GM20000 (cell line): ENCODE measurements at regions not wholly inside any gene's neighbourhood (a gene's known extent, or its start where the extent isn't known, plus 50 kb on each side); places are given as distances from the start of the nearest gene placed in this dataset.

Experiments
- DNase-seq: peaks from one replicate; pipeline ENCODE4 v3.0.0; 2012; ENCODE audit warnings: low spot score
- TF ChIP-seq, protein P1 (sequence below): IDR thresholded peaks from 2 replicates; pipeline ENCODE4 v1.5.1; 2012; ENCODE audit warnings: mild to moderate bottlenecking, control low read depth; ENCODE audit errors: extremely low read depth, missing control alignments

DNA sequence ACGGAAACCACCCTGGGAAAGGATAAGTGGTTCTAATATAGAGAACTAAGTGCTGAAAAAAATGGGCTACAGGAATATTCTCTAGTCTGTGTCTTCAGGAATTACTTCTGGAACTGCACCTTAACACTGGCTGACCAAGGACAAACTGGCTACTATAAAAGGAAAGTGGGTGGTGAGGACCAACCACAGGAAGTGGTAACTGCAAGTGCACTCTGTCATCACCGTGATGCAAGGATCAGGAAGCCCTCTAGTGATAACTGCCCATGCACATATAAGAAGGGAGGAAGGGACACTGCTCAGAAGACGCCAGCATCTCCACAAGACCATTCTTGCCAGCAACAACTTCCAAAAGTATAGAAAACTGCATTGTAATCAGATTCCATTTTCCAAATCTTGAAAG is 424.4 kb upstream of the RGPD4 start:
- TF ChIP-seq, protein P1, sequence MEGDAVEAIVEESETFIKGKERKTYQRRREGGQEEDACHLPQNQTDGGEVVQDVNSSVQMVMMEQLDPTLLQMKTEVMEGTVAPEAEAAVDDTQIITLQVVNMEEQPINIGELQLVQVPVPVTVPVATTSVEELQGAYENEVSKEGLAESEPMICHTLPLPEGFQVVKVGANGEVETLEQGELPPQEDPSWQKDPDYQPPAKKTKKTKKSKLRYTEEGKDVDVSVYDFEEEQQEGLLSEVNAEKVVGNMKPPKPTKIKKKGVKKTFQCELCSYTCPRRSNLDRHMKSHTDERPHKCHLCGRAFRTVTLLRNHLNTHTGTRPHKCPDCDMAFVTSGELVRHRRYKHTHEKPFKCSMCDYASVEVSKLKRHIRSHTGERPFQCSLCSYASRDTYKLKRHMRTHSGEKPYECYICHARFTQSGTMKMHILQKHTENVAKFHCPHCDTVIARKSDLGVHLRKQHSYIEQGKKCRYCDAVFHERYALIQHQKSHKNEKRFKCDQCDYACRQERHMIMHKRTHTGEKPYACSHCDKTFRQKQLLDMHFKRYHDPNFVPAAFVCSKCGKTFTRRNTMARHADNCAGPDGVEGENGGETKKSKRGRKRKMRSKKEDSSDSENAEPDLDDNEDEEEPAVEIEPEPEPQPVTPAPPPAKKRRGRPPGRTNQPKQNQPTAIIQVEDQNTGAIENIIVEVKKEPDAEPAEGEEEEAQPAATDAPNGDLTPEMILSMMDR, result no peak
- no peak for DNase-seq

DNA sequence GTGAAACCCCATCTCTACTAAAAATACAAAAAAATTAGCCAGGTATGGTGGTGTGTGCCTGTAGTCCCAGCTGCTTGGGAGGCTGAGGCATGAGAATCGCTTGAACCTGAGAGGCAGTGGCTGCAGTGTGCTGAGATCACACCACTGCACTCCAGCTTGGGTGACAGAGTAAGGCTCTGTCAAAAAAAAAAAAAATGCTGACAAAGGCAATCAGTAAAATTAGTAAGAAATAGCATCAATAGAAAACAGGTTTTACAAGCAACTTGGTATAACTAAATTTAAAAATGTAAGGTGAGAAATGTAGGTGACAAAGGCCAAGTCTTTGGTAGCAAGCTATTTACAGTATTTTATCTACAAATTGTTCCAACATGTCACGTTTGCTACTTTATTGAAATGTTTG is 421.4 kb upstream of the RGPD4 start:
- no peak for DNase-seq
- TF ChIP-seq, protein P1, result no peak

DNA sequence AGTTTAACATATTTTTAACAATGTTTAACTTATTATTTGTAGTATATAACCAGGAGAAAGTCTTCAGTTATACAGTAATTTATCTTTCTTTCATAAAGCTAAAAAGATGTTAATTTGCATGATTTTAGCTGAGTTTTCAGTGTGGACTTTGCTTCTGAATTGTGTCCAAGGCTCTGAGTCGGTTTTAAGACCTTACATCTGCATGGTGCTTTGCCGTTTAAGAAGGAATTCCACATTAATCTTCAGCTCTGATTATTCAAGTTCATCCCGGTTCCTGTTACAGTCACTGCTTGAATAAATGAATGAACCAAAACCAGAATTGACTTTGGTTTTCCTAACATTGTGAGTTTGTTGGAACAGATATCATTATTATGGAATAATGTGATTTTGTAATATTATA is 419.7 kb upstream of the RGPD4 start:
- no peak for DNase-seq
- TF ChIP-seq, protein P1, result no peak

DNA sequence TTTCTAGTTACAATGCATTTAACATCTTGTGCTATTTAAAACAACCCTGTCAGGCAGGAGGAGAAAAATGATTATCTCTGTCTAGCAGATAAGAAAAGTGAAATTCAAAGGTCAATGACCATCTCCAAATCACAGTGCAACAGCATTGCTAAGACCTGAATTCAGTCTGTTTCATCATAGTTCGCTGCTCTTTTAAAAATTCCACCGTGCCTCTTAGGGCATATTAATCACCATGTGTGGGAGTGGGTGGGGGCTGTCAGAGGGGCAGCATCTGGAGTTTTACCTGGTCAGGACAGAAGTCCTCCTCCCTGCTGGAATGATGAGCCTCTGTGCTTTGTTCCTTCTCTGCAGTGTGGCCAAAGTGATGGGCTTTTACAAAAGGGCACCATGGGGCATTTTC is 418.7 kb upstream of the RGPD4 start:
- DNase-seq, result no peak
- TF ChIP-seq, protein P1, result no peak

DNA sequence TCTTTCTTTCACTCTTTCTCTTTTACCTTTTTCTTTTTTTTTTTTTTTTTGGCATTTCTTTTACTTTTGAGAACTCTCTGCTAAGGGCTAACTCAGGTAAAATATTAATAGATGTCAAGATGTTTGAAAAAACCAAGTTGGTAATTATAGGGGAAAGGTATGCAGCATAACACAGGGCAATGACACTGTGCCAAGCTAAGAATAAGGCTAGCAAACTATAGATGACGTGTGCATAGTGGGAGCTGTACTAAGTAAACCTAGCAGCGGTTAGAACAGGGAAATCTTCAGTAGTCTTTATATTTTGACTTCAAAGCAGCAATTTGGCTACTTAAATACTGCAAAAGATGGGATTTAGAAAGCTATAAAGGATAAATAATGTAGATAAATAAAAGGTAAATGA is 415.4 kb upstream of the RGPD4 start:
- TF ChIP-seq, protein P1, result no peak
- DNase-seq, result no peak

DNA sequence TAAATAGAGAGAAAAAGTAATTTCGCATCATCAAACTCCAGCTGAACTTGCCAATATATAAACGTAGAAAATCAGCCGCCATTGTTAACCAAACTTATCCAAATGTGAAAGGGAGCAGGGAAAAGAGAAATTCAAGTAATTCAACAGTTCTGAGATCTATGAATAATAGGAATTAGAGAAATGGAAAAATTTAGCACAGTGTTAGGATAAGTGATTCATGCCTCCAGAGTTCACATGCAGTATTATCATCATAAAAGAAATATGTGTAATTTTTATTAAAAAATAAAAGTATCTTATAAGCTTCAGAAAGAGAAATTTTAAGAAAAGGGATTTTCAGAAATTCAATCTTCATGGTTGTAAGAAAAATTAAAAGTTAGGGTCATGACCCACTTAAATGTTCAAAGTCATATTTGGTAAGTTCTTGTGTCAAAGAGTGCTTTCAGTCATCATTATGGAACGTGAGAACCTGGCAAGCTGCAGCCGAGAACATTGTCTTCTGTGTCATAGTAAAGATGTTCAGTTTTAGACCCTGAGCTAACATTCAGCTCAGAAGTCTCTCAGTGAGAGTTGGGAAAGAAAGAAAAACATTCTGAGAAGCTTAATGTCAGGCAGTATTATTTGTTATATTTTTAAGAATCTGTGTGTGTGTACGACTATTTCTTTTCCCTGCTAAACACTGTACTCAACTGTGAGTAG is 414.3 kb upstream of the RGPD4 start:
- DNase-seq, result no peak
- TF ChIP-seq, protein P1, result no peak

DNA sequence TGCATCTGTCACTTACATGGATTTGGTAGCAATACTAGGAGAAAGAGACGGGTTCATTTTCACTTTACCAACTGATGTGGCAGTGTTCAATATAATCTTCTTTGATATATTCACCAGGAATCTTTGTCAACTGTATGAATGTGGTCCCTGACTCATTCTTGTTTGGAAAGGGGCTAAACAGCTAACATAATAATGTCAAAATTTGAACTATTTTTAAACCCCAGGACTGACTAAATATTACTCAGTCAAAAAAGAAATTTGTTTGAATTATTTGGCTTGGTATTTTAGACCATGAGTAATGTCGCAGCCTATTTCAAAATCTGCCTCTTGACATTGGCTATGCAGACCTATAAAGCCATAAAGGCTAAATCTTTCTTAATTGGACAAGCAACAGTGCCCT is 413.7 kb upstream of the RGPD4 start:
- no peak for DNase-seq
- TF ChIP-seq, protein P1, result no peak
